Keratinocyte (primary cell): ENCODE measurements at regions not wholly inside any gene's neighbourhood (a gene's known extent, or its start where the extent isn't known, plus 50 kb on each side); places are given as distances from the start of the nearest gene placed in this dataset.
A peak's percentile ranks its signal among the peaks of the same experiment; 100 is the strongest.

Source experiments
- DNase-seq: peaks from one replicate; pipeline ENCODE4 v3.0.0-alpha.2; 2011; ENCODE audit warnings: low read depth, missing footprints, low spot score
- FAIRE-seq: peaks from 2 replicates; lab custom pipeline; 2011; peaks lifted over from hg19 to GRCh38; lab: Jason Lieb, UNC
- H2AFZ ChIP-seq: 2 replicates; pipeline ENCODE4 v1.6.0; 2012; ENCODE audit warnings: low read length, control low read depth, inconsistent platforms; ENCODE audit not compliant: control insufficient read depth
- H3K27ac ChIP-seq: 2 replicates; pipeline ENCODE4 v1.5.1; 2011; ENCODE audit warnings: low read length; ENCODE audit not compliant: control insufficient read depth, insufficient read depth
- H3K27me3 ChIP-seq: 3 replicates; pipeline ENCODE4 v1.6.0; 2011; ENCODE audit warnings: low read length; ENCODE audit not compliant: control insufficient read depth, insufficient read depth; ENCODE audit errors: extremely low read depth
- H3K36me3 ChIP-seq, 2 experiments: 2 replicates in 1 of 2; 3 replicates in 1 of 2; pipeline ENCODE4 v1.5.1; 2011; ENCODE audit warnings: low read length in 2 of 2, mild to moderate bottlenecking in 1 of 2; ENCODE audit not compliant: control insufficient read depth in 2 of 2, insufficient read depth in 2 of 2; ENCODE audit errors: extremely low read depth in 1 of 2
- H3K4me1 ChIP-seq: 3 replicates; pipeline ENCODE4 v1.5.1; 2011; ENCODE audit warnings: low read length; ENCODE audit not compliant: control insufficient read depth, insufficient read depth; ENCODE audit errors: extremely low read depth
- H3K4me2 ChIP-seq: 3 replicates; pipeline ENCODE4 v1.6.0; 2011; ENCODE audit warnings: low read depth, low read length; ENCODE audit not compliant: control insufficient read depth, insufficient read depth; ENCODE audit errors: extremely low read depth
- H3K4me3 ChIP-seq, 3 experiments: fragments of 200-600 bp in 1 of 3; sonication (generic) in 1 of 3; 2 replicates in 2 of 3; 3 replicates in 1 of 3; pipeline ENCODE4 v1.5.1; 2011 to 2016; ENCODE audit warnings: low read length in 3 of 3, mild to moderate bottlenecking in 3 of 3, control low read depth in 2 of 3, inconsistent platforms in 1 of 3, low read depth in 1 of 3, mixed read lengths in 1 of 3, mixed run types in 1 of 3, moderate library complexity in 1 of 3; ENCODE audit not compliant: control insufficient read depth in 2 of 3, insufficient read depth in 2 of 3; ENCODE audit errors: extremely low read depth in 1 of 3
- H3K79me2 ChIP-seq: 2 replicates; pipeline ENCODE4 v1.6.0; 2012; ENCODE audit warnings: low read length; ENCODE audit not compliant: control insufficient read depth, insufficient read depth
- H3K9ac ChIP-seq: 3 replicates; pipeline ENCODE4 v1.6.0; 2011; ENCODE audit warnings: low read length; ENCODE audit not compliant: control insufficient read depth, insufficient read depth; ENCODE audit errors: extremely low read depth
- H3K9me1 ChIP-seq: 3 replicates; pipeline ENCODE4 v1.6.0; 2011; ENCODE audit warnings: low read length; ENCODE audit not compliant: control insufficient read depth, insufficient read depth; ENCODE audit errors: extremely low read depth
- H3K9me3 ChIP-seq: 2 replicates; pipeline ENCODE4 v1.5.1; 2012; ENCODE audit warnings: low read depth, low read length; ENCODE audit not compliant: control insufficient read depth
- H4K20me1 ChIP-seq: 3 replicates; pipeline ENCODE4 v1.6.0; 2011; ENCODE audit warnings: low read length; ENCODE audit not compliant: control insufficient read depth, insufficient read depth; ENCODE audit errors: extremely low read depth
- EZH2 ChIP-seq: IDR thresholded peaks from one replicate; pipeline ENCODE4 v1.6.1; 2012; ENCODE audit warnings: inconsistent platforms, mild to moderate bottlenecking, low read length, moderate library complexity
- dilution Hi-C: fragments of 300-500 bp; cut with MboI; formaldehyde crosslinking; loops from one replicate; pipeline ENCODE4 v1.7.0; 2020; ENCODE audit warnings: low sequenced_read_pairs; ENCODE audit not compliant: extremely low pct_ligation_motif_present
- TF ChIP-seq, protein P1 (sequence below), 3 experiments: IDR thresholded peaks in 1 of 3; conservative IDR thresholded peaks in 1 of 3; optimal IDR thresholded peaks in 1 of 3; 2 replicates in 2 of 3; 3 replicates in 1 of 3; pipeline versions ENCODE3 to v1.5.1; 2011; ENCODE audit warnings: low read length in 3 of 3, mild to moderate bottlenecking in 3 of 3, moderate library complexity in 2 of 3, control low read depth in 1 of 3, inconsistent platforms in 1 of 3; ENCODE audit not compliant: insufficient read depth in 2 of 3; ENCODE audit errors: extremely low read depth in 1 of 3

DNA sequence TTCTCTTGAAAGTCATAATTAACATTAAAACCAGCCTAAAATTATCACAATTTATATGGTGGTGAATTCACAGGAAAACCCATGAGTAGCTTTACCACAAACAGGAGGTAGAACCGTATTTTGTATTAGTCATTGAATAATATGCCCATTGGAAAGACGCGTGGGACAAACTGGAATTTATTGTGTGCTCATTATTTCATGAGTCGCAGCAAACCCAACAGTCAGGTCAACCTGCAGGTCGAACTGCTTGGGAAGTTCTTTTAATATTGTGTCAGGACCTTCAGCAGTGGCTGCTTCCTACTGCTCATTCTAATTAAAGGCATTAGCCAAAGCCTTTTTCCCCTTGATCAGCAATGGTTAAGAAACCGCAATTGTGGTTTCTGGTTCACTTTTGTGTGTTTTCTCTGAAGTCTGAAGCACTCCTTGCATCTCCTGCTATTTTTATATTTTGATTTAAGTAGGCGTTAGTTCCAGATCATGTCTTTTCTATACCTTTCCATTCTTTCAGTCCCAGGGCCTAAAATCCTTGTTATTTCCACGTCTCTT is 100.1 kb downstream of the RAB11FIP2 start:
- H3K4me3 ChIP-seq, result no peak overlapping the region
- peaks cover 4% of the 10 kb centered on the region for H3K27me3 ChIP-seq
- no peak overlapping the region for H3K4me2 ChIP-seq
- no peaks in the 10 kb centered on the region for H3K36me3 ChIP-seq
- no peak overlapping the region for H2AFZ ChIP-seq
- no peaks in the 10 kb centered on the region for H4K20me1 ChIP-seq
- H3K9me1 ChIP-seq, result no peaks in the 10 kb centered on the region
- H3K9ac ChIP-seq, result no peak overlapping the region
- peaks cover 16% of the 10 kb centered on the region for H3K4me1 ChIP-seq
- H3K79me2 ChIP-seq, result no peaks in the 10 kb centered on the region
- peak; percentile 51 for FAIRE-seq
- dilution Hi-C loops, result no loop called here
- H3K9me3 ChIP-seq, result no peaks in the 10 kb centered on the region
- TF ChIP-seq EZH2, result no peak
- TF ChIP-seq, protein P1, sequence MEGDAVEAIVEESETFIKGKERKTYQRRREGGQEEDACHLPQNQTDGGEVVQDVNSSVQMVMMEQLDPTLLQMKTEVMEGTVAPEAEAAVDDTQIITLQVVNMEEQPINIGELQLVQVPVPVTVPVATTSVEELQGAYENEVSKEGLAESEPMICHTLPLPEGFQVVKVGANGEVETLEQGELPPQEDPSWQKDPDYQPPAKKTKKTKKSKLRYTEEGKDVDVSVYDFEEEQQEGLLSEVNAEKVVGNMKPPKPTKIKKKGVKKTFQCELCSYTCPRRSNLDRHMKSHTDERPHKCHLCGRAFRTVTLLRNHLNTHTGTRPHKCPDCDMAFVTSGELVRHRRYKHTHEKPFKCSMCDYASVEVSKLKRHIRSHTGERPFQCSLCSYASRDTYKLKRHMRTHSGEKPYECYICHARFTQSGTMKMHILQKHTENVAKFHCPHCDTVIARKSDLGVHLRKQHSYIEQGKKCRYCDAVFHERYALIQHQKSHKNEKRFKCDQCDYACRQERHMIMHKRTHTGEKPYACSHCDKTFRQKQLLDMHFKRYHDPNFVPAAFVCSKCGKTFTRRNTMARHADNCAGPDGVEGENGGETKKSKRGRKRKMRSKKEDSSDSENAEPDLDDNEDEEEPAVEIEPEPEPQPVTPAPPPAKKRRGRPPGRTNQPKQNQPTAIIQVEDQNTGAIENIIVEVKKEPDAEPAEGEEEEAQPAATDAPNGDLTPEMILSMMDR (optimal IDR thresholded peaks at IDR 0.05 in 1 of 3, IDR thresholded peaks at IDR 0.05 in 1 of 3, conservative IDR thresholded peaks at IDR 0.05 in 1 of 3; ENCODE audit: extremely low read depth in 1 of 3, insufficient read depth in 2 of 3, low read length in 3 of 3), result no peak
- no peak overlapping the region for H3K27ac ChIP-seq
- DNase-seq, result no peak

DNA sequence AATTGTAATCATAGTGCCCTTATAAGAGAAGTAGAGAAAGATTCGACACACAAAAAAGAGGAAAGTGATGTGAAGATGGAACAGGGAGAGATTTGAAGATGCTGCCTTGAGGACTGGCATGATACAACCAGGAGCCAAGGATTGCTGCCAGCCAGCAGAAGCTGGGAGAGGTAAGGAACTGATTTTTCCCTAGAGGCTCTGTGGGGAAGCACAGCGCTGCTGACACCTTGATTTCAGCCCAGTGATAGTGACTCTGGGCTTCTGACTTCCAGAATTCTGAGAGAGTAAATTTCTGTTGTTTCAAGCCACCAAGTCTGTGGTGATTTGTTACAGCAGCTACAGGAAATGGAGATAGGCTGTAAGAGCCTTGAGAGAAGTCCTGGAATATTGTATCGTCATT is 98.2 kb downstream of the RAB11FIP2 start:
- Histone ChIP-seq H3K27me3 (peaks cover 4% of the 10 kb centered on the region), H2AFZ (no peak overlapping the region), H3K4me2 (no peak overlapping the region), H4K20me1 (no peaks in the 10 kb centered on the region), H3K36me3 (no peaks in the 10 kb centered on the region), H3K79me2 (no peaks in the 10 kb centered on the region), H3K9ac (no peak overlapping the region), H3K27ac (no peak overlapping the region), H3K9me3 (no peaks in the 10 kb centered on the region), H3K9me1 (no peaks in the 10 kb centered on the region), H3K4me3 (no peak overlapping the region), H3K4me1 (peaks cover 6% of the 10 kb centered on the region)
- DNase-seq (no peak), FAIRE-seq (no peak)
- dilution Hi-C loops, result no loop called here
- no peak for TF ChIP-seq EZH2
- TF ChIP-seq, protein P1 (optimal IDR thresholded peaks at IDR 0.05 in 1 of 3, IDR thresholded peaks at IDR 0.05 in 1 of 3, conservative IDR thresholded peaks at IDR 0.05 in 1 of 3; ENCODE audit: extremely low read depth in 1 of 3, insufficient read depth in 2 of 3, low read length in 3 of 3), result peak in 1 of 3 experiments; percentile 19
